Endodermal cell (in vitro differentiated cells): ENCODE measurements at regions not wholly inside any gene's neighbourhood (a gene's known extent, or its start where the extent isn't known, plus 50 kb on each side); places are given as distances from the start of the nearest gene placed in this dataset.

Experiments used
- DNase-seq: peaks from one replicate; pipeline ENCODE4 v3.0.0-alpha.2; 2017
- H3K27ac ChIP-seq: 2 replicates; pipeline ENCODE4 v1.5.1; 2013; ENCODE audit warnings: mild to moderate bottlenecking, low read depth, low read length, moderate library complexity
- H3K27me3 ChIP-seq: 2 replicates; pipeline ENCODE4 v1.6.1; 2013; ENCODE audit warnings: mild to moderate bottlenecking, low read length, moderate library complexity; ENCODE audit not compliant: insufficient read depth, control insufficient read depth, poor library complexity, severe bottlenecking
- H3K36me3 ChIP-seq: 2 replicates; pipeline ENCODE4 v1.7.0; 2013; ENCODE audit warnings: mild to moderate bottlenecking, low read length, moderate library complexity; ENCODE audit not compliant: control insufficient read depth, insufficient read depth
- H3K4me1 ChIP-seq: one replicate; pipeline ENCODE4 v1.7.0; 2013; ENCODE audit warnings: low read length; ENCODE audit not compliant: control insufficient read depth, insufficient read depth
- H3K4me3 ChIP-seq: 2 replicates; pipeline ENCODE4 v1.5.1; 2013; ENCODE audit warnings: mild to moderate bottlenecking, low read length, moderate library complexity
- H3K9ac ChIP-seq: 2 replicates; pipeline ENCODE4 v1.6.1; 2013; ENCODE audit warnings: mild to moderate bottlenecking, low read length, moderate library complexity; ENCODE audit not compliant: poor library complexity, severe bottlenecking; ENCODE audit errors: extremely low read depth
- H3K9me3 ChIP-seq: 2 replicates; pipeline ENCODE4 v1.6.1; 2013; ENCODE audit warnings: mild to moderate bottlenecking, low read length, moderate library complexity; ENCODE audit not compliant: control insufficient read depth
- H3K27ac Mint-ChIP-seq: 2 replicates; pipeline ENCODE4 v1.8.0; 2020; ENCODE audit warnings: mixed read lengths
- H3K27me3 Mint-ChIP-seq: 2 replicates; pipeline ENCODE4 v1.8.0; 2021; ENCODE audit warnings: mild to moderate bottlenecking, mixed read lengths; ENCODE audit not compliant: insufficient read depth
- H3K36me3 Mint-ChIP-seq: 2 replicates; pipeline ENCODE4 v1.8.0; 2020; ENCODE audit warnings: low read depth, mixed read lengths
- H3K4me1 Mint-ChIP-seq: 2 replicates; pipeline ENCODE4 v1.8.0; 2020; ENCODE audit warnings: mixed read lengths
- H3K4me3 Mint-ChIP-seq: 2 replicates; pipeline ENCODE4 v1.8.0; 2020; ENCODE audit warnings: mild to moderate bottlenecking, moderate library complexity, mixed read lengths
- H3K9me3 Mint-ChIP-seq: 2 replicates; pipeline ENCODE4 v1.8.0; 2020; ENCODE audit warnings: mild to moderate bottlenecking, mixed read lengths
- CTCF ChIP-seq: fragments of 200-600 bp; sonication (generic); conservative IDR thresholded peaks from 2 replicates; pipeline ENCODE4 v1.5.0; 2021; ENCODE audit warnings: antibody characterized with exemption, mild to moderate bottlenecking
- WGBS, 2 experiments: methylation state at CpG; one replicate each; pipeline versions ENCODE4 v1.1.5 to v1.1.7; 2013; ENCODE audit warnings: missing lambda C conversion rate in 2 of 2, mixed read lengths in 1 of 2; ENCODE audit not compliant: insufficient coverage in 1 of 2, insufficient read length in 1 of 2; 5-methylcytosine and 5-hydroxymethylcytosine counted together

- no peaks in the 10 kb centered on the region for H3K27me3 ChIP-seq
- no peak overlapping the region for H3K27ac Mint-ChIP-seq
- 89% methylated on average over 2 of the region's 2 CpGs; no CpG with 5 or more reads in 1 of the 2 experiments for WGBS, 2 experiments
- no peak overlapping the region for H3K9ac ChIP-seq
- no peak overlapping the region for H3K4me3 ChIP-seq
- peaks cover 9% of the 10 kb centered on the region for H3K4me1 Mint-ChIP-seq
- DNase-seq = no peak
- H3K9me3 Mint-ChIP-seq = no peaks in the 10 kb centered on the region
- no peak for TF ChIP-seq CTCF
- no peaks in the 10 kb centered on the region for H3K36me3 Mint-ChIP-seq
- H3K27ac ChIP-seq = no peak overlapping the region
- H3K4me3 Mint-ChIP-seq = no peak overlapping the region
- H3K4me1 ChIP-seq = no peaks in the 10 kb centered on the region
- no peaks in the 10 kb centered on the region for H3K36me3 ChIP-seq
- H3K9me3 ChIP-seq = no peaks in the 10 kb centered on the region
- H3K27me3 Mint-ChIP-seq = no peaks in the 10 kb centered on the region
Measured at GRCh38 chr18:30929718-30930117, 112.8 kb downstream of the DSC3 start.

- Mint-ChIP-seq H3K4me3 (no peak overlapping the region), H3K9me3 (no peaks in the 10 kb centered on the region), H3K36me3 (no peaks in the 10 kb centered on the region), H3K27me3 (no peaks in the 10 kb centered on the region), H3K27ac (no peak overlapping the region), H3K4me1 (peaks cover 9% of the 10 kb centered on the region)
- no peak for TF ChIP-seq CTCF
- Histone ChIP-seq H3K27ac (no peak overlapping the region), H3K9me3 (no peaks in the 10 kb centered on the region), H3K4me3 (no peak overlapping the region), H3K27me3 (no peaks in the 10 kb centered on the region), H3K9ac (no peak overlapping the region), H3K36me3 (no peaks in the 10 kb centered on the region), H3K4me1 (no peaks in the 10 kb centered on the region)
- DNase-seq = no peak
- WGBS, 2 experiments = 88 to 100% methylated on average over 1 to 2 of the region's 2 CpGs
Measured at GRCh38 chr18:30929065-30929464, 113.5 kb downstream of the DSC3 start.

GRCh38 chr18:30927517-30928075, 114.9 kb downstream of the DSC3 start:
- no peak overlapping the region for H3K27ac Mint-ChIP-seq
- H3K4me3 Mint-ChIP-seq = no peak overlapping the region
- H3K4me1 Mint-ChIP-seq = peaks cover 9% of the 10 kb centered on the region
- H3K27me3 Mint-ChIP-seq = no peaks in the 10 kb centered on the region
- H3K36me3 Mint-ChIP-seq = no peaks in the 10 kb centered on the region
- no peak overlapping the region for H3K27ac ChIP-seq
- no peak overlapping the region for H3K9ac ChIP-seq
- peak; percentile 17 for TF ChIP-seq CTCF
- WGBS, 2 experiments = 86 to 100% methylated on average over 2 to 5 of the region's 5 CpGs
- H3K9me3 ChIP-seq = no peaks in the 10 kb centered on the region
- H3K4me1 ChIP-seq = no peaks in the 10 kb centered on the region
- H3K4me3 ChIP-seq = no peak overlapping the region
- H3K27me3 ChIP-seq = no peaks in the 10 kb centered on the region
- no peak for DNase-seq
- H3K9me3 Mint-ChIP-seq = no peaks in the 10 kb centered on the region
- no peaks in the 10 kb centered on the region for H3K36me3 ChIP-seq
